Erythroblast (primary cell): ENCODE measurements at regions not wholly inside any gene's neighbourhood (a gene's known extent, or its start where the extent isn't known, plus 50 kb on each side); places are given as distances from the start of the nearest gene placed in this dataset.

Source experiments
- GATA1 ChIP-seq: IDR thresholded peaks from 2 replicates; pipeline ENCODE4 v1.6.1; 2011; ENCODE audit warnings: low read depth, mild to moderate bottlenecking, control low read depth, low read length, moderate library complexity
- POLR2A ChIP-seq: IDR thresholded peaks from 2 replicates; pipeline ENCODE4 v1.6.1; 2011; ENCODE audit warnings: mild to moderate bottlenecking, low read length

DNA sequence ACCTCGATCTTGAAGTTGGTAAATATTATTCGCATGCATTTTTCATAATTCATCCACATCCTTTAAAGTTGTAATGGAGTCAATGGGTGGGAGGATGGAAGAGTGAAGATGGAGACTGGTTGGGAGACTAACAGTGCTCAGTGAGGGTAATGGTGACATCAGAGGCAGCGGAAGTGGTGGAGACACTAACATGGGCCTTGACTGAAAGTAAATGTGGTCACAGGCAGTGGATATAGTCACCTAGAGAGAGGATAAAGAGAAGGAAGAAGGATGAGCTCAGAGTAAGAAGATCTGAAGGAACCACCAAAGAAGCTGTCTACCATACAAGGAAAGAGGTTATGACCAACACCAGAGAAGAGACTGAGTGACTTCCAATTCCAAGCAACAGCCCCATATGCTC is 281.6 kb upstream of the STT3B start:
- TF ChIP-seq POLR2A: no peak
- no peak for TF ChIP-seq GATA1
